ENCODE measurements at regions not wholly inside any gene's neighbourhood (a gene's known extent, or its start where the extent isn't known, plus 50 kb on each side); places are given as distances from the start of the nearest gene placed in this dataset.

DNA sequence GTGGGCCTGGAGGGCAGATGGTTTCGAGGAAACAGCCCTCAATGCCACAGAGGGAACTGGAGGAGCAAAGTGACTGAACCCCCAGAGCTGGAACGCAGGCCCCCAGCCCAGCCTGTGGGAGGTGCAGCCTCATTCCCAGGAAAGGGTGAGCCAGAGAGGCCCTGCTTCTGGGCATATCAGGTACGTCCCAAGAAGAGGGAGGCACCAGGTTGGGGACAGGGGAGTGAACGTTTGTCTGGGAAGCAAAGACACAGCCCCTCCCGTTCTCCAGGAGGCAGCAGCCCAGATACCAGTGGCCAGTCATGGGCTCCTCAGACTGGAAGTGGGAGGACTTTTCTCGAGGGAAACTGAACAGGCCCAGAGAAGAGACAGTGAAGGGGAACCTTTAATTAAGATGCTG, 74.3 kb upstream of the RET start:
- TF ChIP-seq, protein P1, sequence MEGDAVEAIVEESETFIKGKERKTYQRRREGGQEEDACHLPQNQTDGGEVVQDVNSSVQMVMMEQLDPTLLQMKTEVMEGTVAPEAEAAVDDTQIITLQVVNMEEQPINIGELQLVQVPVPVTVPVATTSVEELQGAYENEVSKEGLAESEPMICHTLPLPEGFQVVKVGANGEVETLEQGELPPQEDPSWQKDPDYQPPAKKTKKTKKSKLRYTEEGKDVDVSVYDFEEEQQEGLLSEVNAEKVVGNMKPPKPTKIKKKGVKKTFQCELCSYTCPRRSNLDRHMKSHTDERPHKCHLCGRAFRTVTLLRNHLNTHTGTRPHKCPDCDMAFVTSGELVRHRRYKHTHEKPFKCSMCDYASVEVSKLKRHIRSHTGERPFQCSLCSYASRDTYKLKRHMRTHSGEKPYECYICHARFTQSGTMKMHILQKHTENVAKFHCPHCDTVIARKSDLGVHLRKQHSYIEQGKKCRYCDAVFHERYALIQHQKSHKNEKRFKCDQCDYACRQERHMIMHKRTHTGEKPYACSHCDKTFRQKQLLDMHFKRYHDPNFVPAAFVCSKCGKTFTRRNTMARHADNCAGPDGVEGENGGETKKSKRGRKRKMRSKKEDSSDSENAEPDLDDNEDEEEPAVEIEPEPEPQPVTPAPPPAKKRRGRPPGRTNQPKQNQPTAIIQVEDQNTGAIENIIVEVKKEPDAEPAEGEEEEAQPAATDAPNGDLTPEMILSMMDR (conservative IDR thresholded peaks at IDR 0.05 in 1 of 2, IDR thresholded peaks at IDR 0.05 in 1 of 2; ENCODE audit: low read depth in 1 of 2, low read length in 2 of 2): no peak
- TF ChIP-seq EZH2 (IDR thresholded peaks at IDR 0.05; ENCODE audit: low read length, missing control alignments): no peak
